RCC 7860 (cell line): ENCODE measurements at regions not wholly inside any gene's neighbourhood (a gene's known extent, or its start where the extent isn't known, plus 50 kb on each side); places are given as distances from the start of the nearest gene placed in this dataset.

ENCODE experiments used
- DNase-seq: peaks from one replicate; pipeline ENCODE4 v3.0.0-alpha.2; 2015; ENCODE audit warnings: low spot score
- FAIRE-seq: peaks from 2 replicates; lab custom pipeline; 2012; peaks lifted over from hg19 to GRCh38; lab: Jason Lieb, UNC

GRCh38 chr2:217064234-217065011 is 204.6 kb upstream of the TNP1 start:
- DNase-seq (peak; percentile 13), FAIRE-seq (no peak)

- DNase-seq (no peak), FAIRE-seq (no peak)
Measured at GRCh38 chr2:217063238-217063755, 203.4 kb upstream of the TNP1 start.

GRCh38 chr2:217062768-217063167 is 202.9 kb upstream of the TNP1 start:
- FAIRE-seq (no peak), DNase-seq (no peak)

GRCh38 chr2:217061916-217062505 is 202.1 kb upstream of the TNP1 start:
- no peak for FAIRE-seq
- DNase-seq, result no peak

GRCh38 chr2:217060951-217061547 is 201.2 kb upstream of the TNP1 start:
- FAIRE-seq (no peak), DNase-seq (no peak)

- no peak for DNase-seq
- FAIRE-seq, result no peak
Measured at GRCh38 chr2:217060516-217060915, 200.7 kb upstream of the TNP1 start.

GRCh38 chr2:217058791-217059755 is 199.2 kb upstream of the TNP1 start:
- DNase-seq (no peak), FAIRE-seq (no peak)

- no peak for FAIRE-seq
- DNase-seq, result no peak
Measured at GRCh38 chr2:217057773-217058172, 197.9 kb upstream of the TNP1 start.

- DNase-seq (no peak), FAIRE-seq (no peak)
Measured at GRCh38 chr2:217055624-217056023, 195.8 kb upstream of the TNP1 start.

- DNase-seq (no peak), FAIRE-seq (no peak)
Measured at GRCh38 chr2:217054791-217055190, 194.9 kb upstream of the TNP1 start.

GRCh38 chr2:217052856-217053577 is 193.2 kb upstream of the TNP1 start:
- FAIRE-seq (no peak), DNase-seq (no peak)

GRCh38 chr2:217051416-217051815 is 191.6 kb upstream of the TNP1 start:
- FAIRE-seq (no peak), DNase-seq (no peak)

- FAIRE-seq, result no peak
- no peak for DNase-seq
Measured at GRCh38 chr2:217049956-217050355, 190.1 kb upstream of the TNP1 start.

- DNase-seq, result no peak
- no peak for FAIRE-seq
Measured at GRCh38 chr2:217049422-217049821, 189.6 kb upstream of the TNP1 start.

- DNase-seq (no peak), FAIRE-seq (no peak)
Measured at GRCh38 chr2:217048730-217049129, 188.9 kb upstream of the TNP1 start.

- DNase-seq (no peak), FAIRE-seq (no peak)
Measured at GRCh38 chr2:217047631-217048030, 187.8 kb upstream of the TNP1 start.

GRCh38 chr2:217047209-217047608 is 187.3 kb upstream of the TNP1 start:
- FAIRE-seq, result no peak

GRCh38 chr2:217045700-217046475 is 186.0 kb upstream of the TNP1 start:
- no peak for DNase-seq

More at GRCh38 chr2:217047209-217047608, 187.3 kb upstream of the TNP1 start:
- DNase-seq, result no peak

GRCh38 chr2:217040099-217040498 is 180.2 kb upstream of the TNP1 start:
- FAIRE-seq, result no peak

More at GRCh38 chr2:217045700-217046475, 186.0 kb upstream of the TNP1 start:
- no peak for FAIRE-seq

More at GRCh38 chr2:217040099-217040498, 180.2 kb upstream of the TNP1 start:
- DNase-seq, result no peak
